NCI-H2171 treated with DMSO at 0.1 percent for 48 hours (cell line): ENCODE measurements at regions not wholly inside any gene's neighbourhood (a gene's known extent, or its start where the extent isn't known, plus 50 kb on each side); places are given as distances from the start of the nearest gene placed in this dataset.

Experiments
- DNase-seq: peaks from one replicate; lab custom pipeline; 2025; lab: John Stamatoyannopoulos, UW

GRCh38 chr1:75984781-75985180 is 52.6 kb upstream of the ASB17 start:
- no peak for DNase-seq

- no peak for DNase-seq
Measured at GRCh38 chr1:75985827-75986226, 53.6 kb upstream of the ASB17 start.

GRCh38 chr1:75986478-75986877 is 54.3 kb upstream of the ASB17 start:
- DNase-seq = no peak

GRCh38 chr1:75989121-75989520 is 56.9 kb upstream of the ASB17 start:
- DNase-seq = no peak

GRCh38 chr1:75990686-75991085 is 58.5 kb upstream of the ASB17 start:
- no peak for DNase-seq

GRCh38 chr1:75991497-75992114 is 59.4 kb upstream of the ASB17 start:
- peak; percentile 88 for DNase-seq

GRCh38 chr1:75992312-75992711 is 60.1 kb upstream of the ASB17 start:
- DNase-seq = no peak

GRCh38 chr1:75993661-75994060 is 61.5 kb upstream of the ASB17 start:
- no peak for DNase-seq

- no peak for DNase-seq
Measured at GRCh38 chr1:75996196-75996595, 64.0 kb upstream of the ASB17 start.

- no peak for DNase-seq
Measured at GRCh38 chr1:75999034-75999433, 66.8 kb upstream of the ASB17 start.

- no peak for DNase-seq
Measured at GRCh38 chr1:76003946-76004345, 70.6 kb upstream of the ST6GALNAC3 start.

GRCh38 chr1:76005765-76006164 is 68.8 kb upstream of the ST6GALNAC3 start:
- DNase-seq = peak; percentile 72

- DNase-seq = no peak
Measured at GRCh38 chr1:76006234-76006633, 68.3 kb upstream of the ST6GALNAC3 start.

- DNase-seq = no peak
Measured at GRCh38 chr1:76010802-76011201, 63.7 kb upstream of the ST6GALNAC3 start.

- no peak for DNase-seq
Measured at GRCh38 chr1:76012341-76013205, 62.0 kb upstream of the ST6GALNAC3 start.

- no peak for DNase-seq
Measured at GRCh38 chr1:76013206-76013581, 61.4 kb upstream of the ST6GALNAC3 start.

GRCh38 chr1:76015478-76016103 is 59.0 kb upstream of the ST6GALNAC3 start:
- DNase-seq = no peak

- no peak for DNase-seq
Measured at GRCh38 chr1:76018045-76018444, 56.5 kb upstream of the ST6GALNAC3 start.

- no peak for DNase-seq
Measured at GRCh38 chr1:76021846-76022245, 52.7 kb upstream of the ST6GALNAC3 start.

- DNase-seq = no peak
Measured at GRCh38 chr1:76023669-76024435, 50.7 kb upstream of the ST6GALNAC3 start.
